ENCODE measurements at regions not wholly inside any gene's neighbourhood (a gene's known extent, or its start where the extent isn't known, plus 50 kb on each side); places are given as distances from the start of the nearest gene placed in this dataset.

GRCh38 chr13:22836475-22836874, 344.3 kb upstream of the SGCG start:
- TF ChIP-seq CTCF (IDR thresholded peaks at IDR 0.05 in 2 of 3, conservative IDR thresholded peaks at IDR 0.05 in 1 of 3; ENCODE audit: borderline replicate concordance in 1 of 3, insufficient read depth in 1 of 3, low read depth in 2 of 3, low read length in 2 of 3), result no peak
- no peak for TF ChIP-seq POLR2A (IDR thresholded peaks at IDR 0.05; ENCODE audit: borderline replicate concordance, extremely low read depth, insufficient read depth, insufficient read length)

All from HCT116 (cell line).